HepG2 (cell line): ENCODE measurements at regions not wholly inside any gene's neighbourhood (a gene's known extent, or its start where the extent isn't known, plus 50 kb on each side); places are given as distances from the start of the nearest gene placed in this dataset.

ENCODE experiments used
- ATF1 ChIP-seq: IDR thresholded peaks from 2 replicates; pipeline ENCODE4 v1.6.1; 2016; ENCODE audit warnings: mild to moderate bottlenecking, control low read depth
- CEBPB ChIP-seq: IDR thresholded peaks from 2 replicates; pipeline ENCODE4 v1.6.1; 2011; ENCODE audit warnings: low read depth, low read length, improper control_type of control experiment, borderline replicate concordance
- DNMT3B ChIP-seq: conservative IDR thresholded peaks from 2 replicates; pipeline ENCODE4 v1.6.1; 2016; ENCODE audit warnings: missing biosample characterization, control low read depth
- FOXA3 ChIP-seq: IDR thresholded peaks from 2 replicates; pipeline ENCODE4 v1.6.1; 2016; ENCODE audit warnings: missing genetic modification reagents, missing compliant biosample characterization
- KLF11 ChIP-seq: IDR thresholded peaks from 2 replicates; pipeline ENCODE4 v1.6.1; 2016; ENCODE audit warnings: missing compliant biosample characterization
- MXD1 ChIP-seq: sonication (generic); formaldehyde crosslinking; IDR thresholded peaks from 2 replicates; pipeline ENCODE4 v1.4.0; 2020; ENCODE audit warnings: mild to moderate bottlenecking, missing genetic modification reagents
- ZNF142 ChIP-seq: sonication (generic); formaldehyde crosslinking; IDR thresholded peaks from 2 replicates; pipeline ENCODE4 v1.4.0; 2020; ENCODE audit warnings: missing genetic modification reagents
- ZNF251 ChIP-seq: sonication (generic); formaldehyde crosslinking; IDR thresholded peaks from 2 replicates; pipeline ENCODE4 v1.9.0; 2021; ENCODE audit warnings: mild to moderate bottlenecking, missing genetic modification reagents
- ZNF383 ChIP-seq: sonication (generic); formaldehyde crosslinking; IDR thresholded peaks from 2 replicates; pipeline ENCODE4 v1.4.0; 2020; ENCODE audit warnings: missing genetic modification reagents, mild to moderate bottlenecking, borderline replicate concordance
- ZNF562 ChIP-seq: sonication (generic); formaldehyde crosslinking; IDR thresholded peaks from 2 replicates; pipeline ENCODE4 v1.8.0; 2022; ENCODE audit warnings: missing genetic modification reagents, borderline replicate concordance
- ZNF772 ChIP-seq: sonication (generic); formaldehyde crosslinking; IDR thresholded peaks from 2 replicates; pipeline ENCODE4 v1.5.0; 2020; ENCODE audit warnings: mild to moderate bottlenecking, missing genetic modification reagents
- ZNF784 ChIP-seq: sonication (generic); formaldehyde crosslinking; IDR thresholded peaks from 2 replicates; pipeline ENCODE4 v1.5.1; 2020; ENCODE audit warnings: missing genetic modification reagents, mild to moderate bottlenecking, borderline replicate concordance

GRCh38 chr2:16222326-16222725 is 282.0 kb downstream of the MYCN start (continued):
- TF ChIP-seq DNMT3B (CRISPR knock-in tag) (no peak), FOXA3 (CRISPR knock-in tag) (no peak), ZNF562 (no peak), ZNF383 (CRISPR knock-in tag) (no peak), CEBPB (no peak), ZNF142 (no peak), ZNF772 (CRISPR knock-in tag) (no peak), ZNF251 (CRISPR knock-in tag) (no peak), ZNF784 (CRISPR knock-in tag) (no peak), KLF11 (CRISPR knock-in tag) (no peak), MXD1 (no peak), ATF1 (CRISPR knock-in tag) (no peak)
